Activated CD8-positive, alpha-beta T cell treated with anti-CD3 and anti-CD28 coated beads for 36 hours (primary cell): ENCODE measurements at regions not wholly inside any gene's neighbourhood (a gene's known extent, or its start where the extent isn't known, plus 50 kb on each side); places are given as distances from the start of the nearest gene placed in this dataset.
"Not testable (repeated sequence)": the region's sequence is repeated elsewhere in the genome, so short reads cannot be mapped to it uniquely, and the experiment has no call there.

Experiments
- ATAC-seq: fragments of 200-7000 bp; cut with Tn5 transposase; one replicate; pipeline ENCODE4 v1.10.0; 2021; ENCODE audit warnings: mild to moderate bottlenecking, moderate library complexity
- CTCF ChIA-PET: fragments of 350-600 bp; sonication (Branson Sonifier 250); formaldehyde crosslinking; loops from one replicate; lab custom pipeline; 2021; ENCODE audit warnings: antibody characterized with exemption; lab: Charles Lee
- POLR2A ChIA-PET: fragments of 350-600 bp; sonication (Branson Sonifier 250); formaldehyde crosslinking; loops from one replicate; lab custom pipeline; 2021; ENCODE audit warnings: antibody characterized with exemption; lab: Charles Lee
- DNase-seq: peaks from one replicate; pipeline ENCODE4 v3.0.0-alpha.2; 2020
- H3K27ac Mint-ChIP-seq: one replicate; pipeline ENCODE4 v1.8.0; 2021; ENCODE audit warnings: mild to moderate bottlenecking, mixed read lengths
- H3K27me3 Mint-ChIP-seq: one replicate; pipeline ENCODE4 v1.8.0; 2021; ENCODE audit warnings: mixed read lengths
- H3K36me3 Mint-ChIP-seq: one replicate; pipeline ENCODE4 v1.8.0; 2021; ENCODE audit warnings: low read depth, mixed read lengths
- H3K4me1 Mint-ChIP-seq: one replicate; pipeline ENCODE4 v1.8.0; 2021; ENCODE audit warnings: low read depth, mixed read lengths
- H3K4me3 Mint-ChIP-seq: one replicate; pipeline ENCODE4 v1.8.0; 2021; ENCODE audit warnings: mild to moderate bottlenecking, moderate library complexity, mixed read lengths
- H3K9me3 Mint-ChIP-seq: one replicate; pipeline ENCODE4 v1.8.0; 2021; ENCODE audit warnings: mixed read lengths
- intact Hi-C: fragments of 100-400 bp; cut with micrococcal nuclease; formaldehyde crosslinking; loops from one replicate; pipeline ENCODE4 v1.10.0; 2022
- TF ChIP-seq, protein P1 (sequence below): fragments of 200-600 bp; IDR thresholded peaks from one replicate; pipeline ENCODE4 v1.8.0; 2022; ENCODE audit warnings: antibody characterized with exemption, mild to moderate bottlenecking

DNA sequence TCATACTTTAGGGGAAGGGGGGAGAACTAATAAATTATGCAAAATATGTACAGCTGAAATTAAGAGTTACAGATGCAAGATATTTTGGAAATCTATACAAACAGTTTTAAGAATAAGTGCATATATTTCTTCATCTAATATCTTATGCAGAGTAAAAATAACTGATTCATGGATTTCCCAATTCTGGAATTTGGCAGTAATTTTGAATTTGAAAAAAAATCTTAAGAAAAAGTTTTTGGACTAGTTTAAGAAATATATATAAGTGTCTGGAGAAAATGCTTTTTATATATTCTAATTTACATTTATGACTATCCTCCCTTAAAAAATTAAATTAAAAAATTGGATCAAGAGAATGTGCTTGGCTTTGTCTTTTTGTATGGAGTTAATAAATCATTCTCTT, 474.3 kb downstream of the BRINP3 start:
- Mint-ChIP-seq H3K36me3 (no peaks in the 10 kb centered on the region), H3K4me1 (no peaks in the 10 kb centered on the region), H3K27me3 (no peaks in the 10 kb centered on the region), H3K9me3 (peaks cover 10% of the 10 kb centered on the region), H3K4me3 (no peak overlapping the region), H3K27ac (no peak overlapping the region)
- intact Hi-C loops = no loop called here
- DNase-seq (no peak), ATAC-seq (no peak)
- TF ChIP-seq, protein P1, sequence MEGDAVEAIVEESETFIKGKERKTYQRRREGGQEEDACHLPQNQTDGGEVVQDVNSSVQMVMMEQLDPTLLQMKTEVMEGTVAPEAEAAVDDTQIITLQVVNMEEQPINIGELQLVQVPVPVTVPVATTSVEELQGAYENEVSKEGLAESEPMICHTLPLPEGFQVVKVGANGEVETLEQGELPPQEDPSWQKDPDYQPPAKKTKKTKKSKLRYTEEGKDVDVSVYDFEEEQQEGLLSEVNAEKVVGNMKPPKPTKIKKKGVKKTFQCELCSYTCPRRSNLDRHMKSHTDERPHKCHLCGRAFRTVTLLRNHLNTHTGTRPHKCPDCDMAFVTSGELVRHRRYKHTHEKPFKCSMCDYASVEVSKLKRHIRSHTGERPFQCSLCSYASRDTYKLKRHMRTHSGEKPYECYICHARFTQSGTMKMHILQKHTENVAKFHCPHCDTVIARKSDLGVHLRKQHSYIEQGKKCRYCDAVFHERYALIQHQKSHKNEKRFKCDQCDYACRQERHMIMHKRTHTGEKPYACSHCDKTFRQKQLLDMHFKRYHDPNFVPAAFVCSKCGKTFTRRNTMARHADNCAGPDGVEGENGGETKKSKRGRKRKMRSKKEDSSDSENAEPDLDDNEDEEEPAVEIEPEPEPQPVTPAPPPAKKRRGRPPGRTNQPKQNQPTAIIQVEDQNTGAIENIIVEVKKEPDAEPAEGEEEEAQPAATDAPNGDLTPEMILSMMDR = no peak
- ChIA-PET CTCF (no interaction called here), POLR2A (no interaction called here)

DNA sequence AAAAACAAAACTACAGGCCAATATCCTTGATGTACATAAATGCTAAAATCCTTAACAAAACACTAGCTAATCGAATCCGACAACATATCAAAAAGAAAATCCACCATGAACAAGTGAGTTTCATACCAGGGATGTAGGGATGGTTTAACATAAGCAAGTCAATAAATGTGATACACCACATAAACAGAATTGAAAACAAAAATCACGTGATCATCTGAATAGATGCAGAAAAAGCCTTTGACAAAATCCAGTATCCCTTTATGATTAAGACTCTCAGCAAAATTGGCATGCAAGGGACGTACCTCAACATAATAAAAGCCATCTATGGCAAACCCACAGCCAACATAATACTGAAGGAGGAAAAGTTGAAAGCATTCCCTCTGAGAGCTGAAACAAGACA, 466.1 kb downstream of the BRINP3 start:
- Mint-ChIP-seq H3K4me1 (no peaks in the 10 kb centered on the region), H3K9me3 (peaks cover 11% of the 10 kb centered on the region), H3K4me3 (no peak overlapping the region), H3K36me3 (no peaks in the 10 kb centered on the region), H3K27me3 (no peaks in the 10 kb centered on the region), H3K27ac (no peak overlapping the region)
- ChIA-PET CTCF (no interaction called here), POLR2A (no interaction called here)
- no peak for ATAC-seq
- intact Hi-C loops = no loop called here
- no peak for DNase-seq
- TF ChIP-seq, protein P1 = no peak

DNA sequence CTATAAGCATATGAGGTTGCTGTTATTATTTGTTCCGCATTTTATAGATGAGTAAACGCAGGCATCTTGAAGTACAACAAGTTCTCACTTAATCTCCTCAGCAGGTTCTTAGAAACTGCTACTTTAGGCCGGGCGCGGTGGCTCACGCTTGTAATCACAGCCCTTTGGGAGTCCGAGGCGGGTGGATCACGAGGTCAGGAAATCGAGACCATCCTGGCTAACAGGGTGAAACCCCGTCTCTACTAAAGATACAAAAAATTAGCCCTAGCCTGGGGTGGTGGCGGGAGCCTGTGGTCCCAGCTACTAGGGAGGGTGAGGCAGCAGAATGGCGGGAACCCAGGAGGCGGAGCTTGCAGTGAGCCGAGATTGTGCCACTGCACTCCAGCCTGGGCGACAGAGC, 458.5 kb downstream of the BRINP3 start:
- H3K27me3 Mint-ChIP-seq, CTCF ChIA-PET, DNase-seq, POLR2A ChIA-PET, H3K27ac Mint-ChIP-seq, intact Hi-C loops, H3K4me1 Mint-ChIP-seq, H3K36me3 Mint-ChIP-seq, H3K4me3 Mint-ChIP-seq, ATAC-seq: not testable (repeated sequence)
- H3K9me3 Mint-ChIP-seq = peaks cover 12% of the 10 kb centered on the region

DNA sequence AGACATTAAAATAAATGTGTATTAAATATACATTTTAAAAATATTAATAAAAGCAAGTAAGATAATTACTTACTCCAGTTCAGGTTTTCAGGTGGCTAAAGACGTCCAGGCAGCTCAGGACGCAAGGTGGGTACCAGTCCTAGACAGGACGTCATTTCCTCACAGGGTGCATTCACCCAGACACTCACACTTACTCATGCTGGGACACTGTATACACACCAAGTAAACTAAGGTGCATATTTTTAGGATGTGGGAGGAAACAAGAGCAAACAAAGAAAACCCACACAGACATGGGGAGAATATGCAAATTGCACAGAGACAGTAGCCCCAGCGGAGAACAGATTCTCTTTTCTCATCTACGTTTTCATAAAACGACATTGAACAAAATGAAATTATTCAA, 457.9 kb downstream of the BRINP3 start:
- Mint-ChIP-seq H3K36me3 (no peaks in the 10 kb centered on the region), H3K27me3 (no peaks in the 10 kb centered on the region), H3K27ac (no peak overlapping the region), H3K4me1 (no peaks in the 10 kb centered on the region), H3K9me3 (peaks cover 9% of the 10 kb centered on the region), H3K4me3 (no peak overlapping the region)
- intact Hi-C loops = no loop called here
- POLR2A ChIA-PET = no interaction called here
- TF ChIP-seq, protein P1 = no peak
- ATAC-seq (no peak), DNase-seq (no peak)
- CTCF ChIA-PET = no interaction called here

DNA sequence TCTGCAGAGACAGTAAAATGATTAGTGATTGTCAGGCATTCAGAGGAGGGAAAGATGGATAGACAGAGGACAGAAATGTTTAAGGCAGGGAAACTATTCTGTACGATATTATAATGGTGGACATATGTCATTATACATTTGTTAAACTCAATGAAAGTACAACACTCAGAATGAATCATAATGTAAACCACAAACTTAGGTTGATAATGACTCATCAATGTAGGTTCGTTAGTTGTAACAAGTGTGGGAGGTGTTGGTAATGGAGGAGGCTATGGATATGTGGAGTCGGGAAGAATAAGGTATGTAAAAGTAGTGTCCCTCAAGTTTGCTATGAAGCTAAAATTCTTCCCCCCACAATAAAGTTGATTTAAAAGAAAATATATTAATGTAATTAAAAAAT, 455.0 kb downstream of the BRINP3 start:
- Mint-ChIP-seq H3K4me3 (no peak overlapping the region), H3K4me1 (no peaks in the 10 kb centered on the region), H3K9me3 (peaks cover 11% of the 10 kb centered on the region), H3K27ac (no peak overlapping the region), H3K27me3 (no peaks in the 10 kb centered on the region), H3K36me3 (no peaks in the 10 kb centered on the region)
- CTCF ChIA-PET = no interaction called here
- DNase-seq (no peak), ATAC-seq (no peak)
- TF ChIP-seq, protein P1 = no peak
- POLR2A ChIA-PET = no interaction called here
- intact Hi-C loops = no loop called here

DNA sequence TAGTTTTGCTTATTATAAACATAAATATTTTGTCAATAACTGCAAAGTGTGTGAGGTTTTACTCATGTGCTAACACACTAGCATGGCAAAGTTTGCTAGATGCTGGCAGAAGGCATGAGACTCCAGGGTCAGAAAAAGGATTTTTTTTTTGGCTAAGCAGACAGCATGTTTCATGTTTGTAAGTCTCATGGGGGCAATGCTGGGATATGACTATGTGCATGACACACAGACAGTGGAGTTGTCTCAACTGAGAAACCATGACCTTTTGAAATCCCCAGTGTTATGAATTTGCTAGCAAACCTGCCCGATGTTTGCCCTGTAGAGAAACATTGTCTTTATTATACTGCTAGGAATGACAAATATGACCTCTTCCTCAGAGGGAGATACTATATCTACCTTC, 448.2 kb downstream of the BRINP3 start:
- no peaks in the 10 kb centered on the region for H3K27me3 Mint-ChIP-seq
- POLR2A ChIA-PET = no interaction called here
- CTCF ChIA-PET = no interaction called here
- DNase-seq (no peak), ATAC-seq (no peak)
- TF ChIP-seq, protein P1 = no peak
- H3K4me3 Mint-ChIP-seq = no peak overlapping the region
- peaks cover 5% of the 10 kb centered on the region for H3K9me3 Mint-ChIP-seq
- no peaks in the 10 kb centered on the region for H3K4me1 Mint-ChIP-seq
- no peaks in the 10 kb centered on the region for H3K36me3 Mint-ChIP-seq
- no peak overlapping the region for H3K27ac Mint-ChIP-seq
- intact Hi-C loops = no loop called here
